ENCODE measurements at regions not wholly inside any gene's neighbourhood (a gene's known extent, or its start where the extent isn't known, plus 50 kb on each side); places are given as distances from the start of the nearest gene placed in this dataset.

DNA sequence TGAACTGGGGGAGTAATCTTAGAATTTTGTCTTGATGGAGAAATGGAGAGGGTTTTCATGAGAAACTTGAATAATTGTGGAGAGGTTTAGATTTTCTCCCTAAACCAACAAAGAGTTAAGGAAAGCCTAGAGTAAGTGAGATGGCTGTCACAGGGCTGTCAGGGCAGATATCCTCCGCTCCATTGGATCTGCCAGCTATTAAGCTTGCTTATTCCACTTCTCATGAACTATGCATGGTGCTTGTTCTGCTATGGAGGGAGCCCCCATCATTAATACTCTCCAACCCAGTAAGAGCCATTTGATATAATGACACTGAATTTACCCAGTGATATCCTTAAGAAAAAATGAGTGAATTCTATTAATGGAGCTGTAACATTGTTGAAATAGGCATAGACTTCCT is 342.8 kb upstream of the MTNR1B start:
- no peak for DNase-seq

DNA sequence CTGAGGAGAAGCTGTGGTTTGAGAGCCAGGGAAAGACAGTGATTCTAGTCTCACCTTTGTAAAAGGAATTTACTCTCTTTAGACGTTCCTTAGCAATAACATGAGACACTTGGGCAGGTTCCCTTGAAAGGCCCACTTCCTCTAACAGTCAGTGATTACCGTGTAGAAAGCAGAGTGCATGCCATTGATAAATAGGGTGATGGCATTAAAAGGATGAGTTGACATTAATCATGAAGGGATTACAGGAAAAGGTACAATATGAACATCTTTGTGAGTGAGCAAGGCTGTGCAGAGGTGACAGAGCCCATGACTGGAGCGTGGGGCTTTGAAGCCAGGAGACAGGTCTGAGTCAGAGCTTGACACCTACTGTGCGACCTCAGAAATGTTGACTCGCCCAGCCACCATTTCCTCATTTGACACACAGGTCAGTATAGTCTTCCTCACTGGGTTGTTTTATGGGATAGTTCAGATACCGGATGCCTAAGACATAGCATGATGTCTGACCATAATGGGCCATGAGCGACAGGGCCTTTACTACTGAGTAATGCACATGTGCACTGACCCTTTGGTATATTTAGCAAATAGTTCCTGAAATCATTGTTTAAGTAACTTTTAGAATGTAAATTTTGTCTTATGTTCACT is 341.7 kb upstream of the MTNR1B start:
- no peak for DNase-seq

DNA sequence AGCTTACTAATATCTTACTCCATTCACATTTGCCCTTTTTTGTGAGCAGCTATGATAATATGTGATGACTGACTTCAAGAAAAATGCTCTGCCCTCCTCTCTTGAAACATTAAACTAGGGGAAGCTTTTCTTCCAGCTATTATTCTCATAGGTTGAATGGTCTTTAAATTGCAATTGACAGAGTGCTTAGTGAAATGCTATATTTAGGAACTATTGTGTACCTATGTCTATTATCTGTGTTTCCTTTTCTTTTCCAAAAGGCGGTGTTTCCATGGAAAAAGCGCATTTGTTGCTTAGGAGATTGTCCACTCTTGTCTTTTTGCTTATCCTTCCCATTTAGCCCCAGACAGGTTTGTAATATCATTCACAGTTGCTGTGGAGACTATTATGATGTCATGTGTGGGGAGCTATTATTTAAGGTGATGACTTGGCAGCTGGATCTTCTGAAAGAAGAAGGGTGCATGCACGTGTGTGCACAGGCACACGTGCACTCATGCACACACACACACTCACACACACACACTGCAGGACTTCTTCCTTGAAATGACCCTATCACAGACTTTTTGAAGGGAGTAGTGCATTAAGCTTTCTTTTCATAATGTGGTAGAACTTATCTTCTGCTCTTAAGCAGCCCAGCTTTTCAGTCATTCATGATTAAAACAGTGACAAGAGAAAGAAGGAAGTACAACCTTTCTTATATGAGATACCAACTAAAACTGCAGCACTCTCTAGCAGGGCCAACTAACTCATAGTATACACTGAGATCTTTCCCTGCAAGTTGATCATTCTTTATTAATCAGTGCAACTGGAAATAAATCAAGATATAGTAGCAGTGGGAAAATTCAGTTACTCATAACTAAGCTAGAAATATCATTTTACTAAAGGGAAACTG is 340.8 kb upstream of the MTNR1B start:
- no peak for DNase-seq

DNA sequence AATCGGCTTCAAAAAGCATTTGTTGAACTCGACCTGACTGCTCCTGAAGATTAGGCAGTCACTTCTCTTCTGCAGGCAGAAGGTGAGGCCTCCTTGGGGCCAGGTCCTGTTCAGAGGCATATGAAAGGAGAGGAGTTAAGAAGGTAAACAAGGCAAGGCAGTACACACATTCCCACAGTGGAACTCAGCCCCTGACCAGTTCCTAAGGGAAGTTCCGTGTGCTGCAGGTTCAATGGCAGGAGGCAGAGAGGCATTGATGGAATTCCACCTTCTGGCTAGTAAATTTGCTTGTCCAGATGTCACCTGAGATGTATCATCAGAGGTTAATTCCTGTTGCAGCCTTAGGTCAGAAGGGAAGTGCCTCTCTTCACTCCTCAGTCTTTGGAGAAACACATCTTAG is 337.0 kb upstream of the MTNR1B start:
- DNase-seq, result no peak

- no peak for DNase-seq
Measured at GRCh38 chr11:92633820-92634219, 335.6 kb upstream of the MTNR1B start.

DNA sequence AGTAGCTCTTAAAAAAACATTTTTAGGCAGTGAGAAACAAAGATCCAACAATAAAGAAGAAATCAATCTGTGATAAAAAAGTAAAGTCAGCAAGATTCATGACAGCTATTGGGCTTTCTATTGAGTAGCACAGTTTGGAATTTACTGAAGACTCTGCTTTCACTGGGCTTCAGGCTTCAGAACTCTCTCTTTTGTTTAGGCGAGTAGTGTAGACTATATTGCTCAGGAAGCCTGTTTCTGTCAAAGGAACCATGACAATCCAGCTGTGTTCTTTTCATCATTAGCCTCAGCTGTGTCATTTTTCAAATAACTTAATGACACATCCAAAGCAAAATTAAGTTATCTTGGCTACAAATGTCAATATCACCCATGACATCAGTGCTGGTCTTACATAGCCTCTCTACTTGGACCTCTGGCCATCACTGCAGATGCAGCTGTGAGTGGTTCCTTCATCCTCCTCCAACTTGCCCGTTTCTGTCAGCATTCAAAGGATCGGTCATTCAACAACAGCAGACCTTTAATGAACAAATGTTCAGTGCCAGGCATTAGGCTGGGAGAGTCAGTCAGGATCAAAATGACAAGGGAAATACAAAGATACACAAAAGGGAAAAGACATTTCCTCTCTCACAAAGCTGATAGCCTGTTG is 332.8 kb upstream of the MTNR1B start:
- DNase-seq, result no peak

GRCh38 chr11:92638678-92639077 is 330.8 kb upstream of the MTNR1B start:
- no peak for DNase-seq

DNA sequence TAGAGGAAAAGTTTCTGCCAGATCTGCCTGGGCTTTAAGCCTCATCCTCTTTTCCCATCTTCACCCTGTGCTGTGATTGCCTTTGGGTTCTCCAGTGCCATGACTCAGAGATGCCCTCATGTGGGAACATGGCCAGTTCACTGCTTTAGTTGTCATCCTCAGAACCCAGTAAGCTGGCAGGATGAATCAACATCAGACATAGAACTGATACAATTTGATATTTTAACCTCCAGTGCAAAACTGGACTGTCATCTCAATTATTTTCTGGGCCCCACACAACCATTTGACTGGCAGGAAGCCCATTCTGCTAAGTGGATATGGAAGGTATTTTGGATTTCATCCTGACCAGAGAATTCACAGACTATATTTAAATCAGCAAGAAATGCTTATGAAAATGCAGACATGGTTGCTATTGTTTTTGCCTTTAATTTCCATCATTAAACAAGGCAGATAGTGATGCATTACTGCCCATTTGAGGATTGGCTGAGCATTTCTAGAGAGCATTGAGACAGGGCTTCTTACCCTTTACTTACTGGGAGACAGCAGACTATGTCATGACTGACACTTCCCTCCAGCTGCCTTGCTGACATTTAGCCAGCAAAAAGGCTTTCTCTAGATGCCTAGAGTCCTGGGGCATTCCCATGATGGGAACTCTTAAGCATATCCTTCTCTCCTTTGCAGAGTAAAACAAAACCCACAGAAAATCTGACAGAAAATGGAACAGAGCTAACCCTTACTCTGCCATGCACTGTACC is 327.1 kb upstream of the MTNR1B start:
- DNase-seq, result no peak

- no peak for DNase-seq
Measured at GRCh38 chr11:92643827-92644226, 325.6 kb upstream of the MTNR1B start.

DNA sequence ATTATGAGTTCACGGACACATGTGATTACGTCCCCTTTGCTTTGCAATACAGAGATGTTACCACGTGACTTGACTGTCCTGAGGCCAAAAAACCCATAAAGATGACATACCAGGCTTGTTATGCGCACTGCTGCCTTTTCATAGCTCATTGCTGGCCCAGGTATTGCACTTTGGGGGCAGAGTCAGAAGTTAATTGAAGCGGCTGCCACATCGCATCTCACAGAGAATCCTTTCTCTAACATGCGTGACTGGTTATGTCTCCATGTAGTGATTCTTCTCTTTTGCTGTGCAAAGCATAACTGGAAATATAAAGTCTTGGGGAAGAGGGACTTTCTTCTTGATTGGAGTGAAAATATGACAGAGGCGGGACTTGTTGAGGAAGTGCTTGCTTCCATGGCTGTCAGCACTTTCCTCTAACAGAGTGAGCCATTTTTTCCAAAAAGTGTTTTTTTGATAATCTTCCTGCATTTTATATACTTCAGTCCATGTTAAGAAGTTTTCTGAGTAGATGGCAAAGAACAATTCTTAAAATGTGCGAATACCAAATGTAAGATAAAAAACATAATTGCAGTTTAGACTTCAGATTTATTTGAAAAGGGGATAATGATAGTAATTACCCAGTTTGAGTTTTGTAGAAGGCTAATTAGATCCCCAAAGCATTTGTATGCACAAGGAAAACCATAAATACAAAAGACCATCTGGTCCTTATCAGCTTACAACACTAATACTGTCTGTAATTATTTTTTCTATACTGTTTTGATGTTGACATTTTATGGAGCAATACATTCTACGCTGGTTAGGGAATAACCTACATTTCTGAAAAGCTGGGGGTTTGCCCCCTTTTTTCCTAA is 324.6 kb upstream of the MTNR1B start:
- no peak for DNase-seq

DNA sequence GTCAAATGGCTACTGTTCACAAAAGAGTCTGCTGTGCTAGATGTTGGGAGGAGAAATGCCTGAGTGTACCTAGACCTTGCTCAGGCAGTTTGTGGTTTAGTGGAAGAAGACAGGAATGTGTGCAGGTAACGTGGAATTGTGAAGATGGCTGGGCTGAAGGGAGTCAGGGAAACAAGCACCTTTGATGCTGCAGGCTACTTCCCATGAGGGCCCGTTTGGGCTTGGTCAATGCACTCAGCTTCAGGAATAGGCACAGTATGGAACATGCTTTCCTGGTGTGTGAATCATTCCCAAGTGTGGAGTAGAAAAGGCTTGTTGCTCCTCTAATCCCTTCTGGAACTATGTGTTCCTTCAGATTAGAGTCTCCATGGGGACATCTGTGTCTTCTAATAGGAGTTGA is 318.3 kb upstream of the MTNR1B start:
- no peak for DNase-seq

- DNase-seq, result no peak
Measured at GRCh38 chr11:92653454-92653853, 316.0 kb upstream of the MTNR1B start.

GRCh38 chr11:92656783-92657182 is 312.7 kb upstream of the MTNR1B start:
- no peak for DNase-seq

DNA sequence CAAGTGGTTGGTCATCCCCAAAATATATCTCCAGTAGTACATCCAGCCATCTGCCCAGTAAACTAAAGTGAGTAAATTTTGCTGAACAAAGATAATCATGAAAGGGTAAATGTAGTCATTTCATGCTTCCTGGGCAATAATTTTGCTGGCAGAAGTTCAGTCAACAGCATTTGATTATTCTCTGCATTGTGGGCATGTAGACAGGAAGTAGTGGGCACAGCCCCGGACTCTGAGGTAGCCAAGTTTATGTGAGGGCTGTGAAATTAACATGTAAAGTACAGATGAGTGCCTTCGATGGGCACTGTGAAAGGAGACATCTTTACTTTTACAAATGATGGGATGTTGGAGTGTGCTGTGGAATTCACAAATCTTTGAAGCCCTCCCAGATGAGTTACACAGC is 312.2 kb upstream of the MTNR1B start:
- DNase-seq, result no peak

DNA sequence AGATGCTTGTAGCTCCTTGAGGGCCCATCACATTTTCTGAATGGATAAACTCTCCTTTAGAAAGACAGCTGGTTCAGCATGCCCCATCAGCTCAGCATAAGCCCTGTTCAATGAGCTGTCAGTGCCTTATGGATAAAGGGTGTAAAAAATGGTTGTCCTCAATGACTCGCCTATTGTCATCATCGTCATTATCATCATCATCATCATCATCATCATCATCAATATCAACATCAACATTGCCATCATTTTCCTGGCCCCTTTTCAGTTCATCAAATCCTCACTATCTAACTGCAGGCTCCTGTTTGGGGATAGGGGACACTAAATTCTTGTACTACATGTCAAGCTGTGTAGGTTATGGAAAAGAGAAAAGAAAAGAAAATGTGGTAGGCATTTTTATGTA is 310.7 kb upstream of the MTNR1B start:
- DNase-seq, result no peak

DNA sequence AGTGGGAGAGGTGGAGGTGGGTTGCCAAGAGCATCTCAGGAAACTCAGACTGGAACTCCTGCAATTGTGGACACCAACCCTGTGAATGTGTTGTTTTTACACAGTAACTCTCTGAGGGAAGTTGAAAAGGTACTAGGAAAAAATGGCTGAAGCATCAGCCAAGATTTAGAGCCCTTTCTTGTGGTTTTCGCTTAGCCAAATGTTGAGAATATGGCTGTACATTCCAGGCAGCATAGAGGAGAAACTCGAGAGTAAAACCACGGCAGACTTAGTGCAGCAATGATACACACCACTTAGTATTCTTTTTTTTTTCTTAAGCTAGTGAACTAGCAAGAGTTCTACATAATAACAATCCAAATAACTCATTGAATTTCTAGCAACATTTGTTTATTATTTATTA is 309.7 kb upstream of the MTNR1B start:
- no peak for DNase-seq

- no peak for DNase-seq
Measured at GRCh38 chr11:92662601-92663360, 306.7 kb upstream of the MTNR1B start.

DNA sequence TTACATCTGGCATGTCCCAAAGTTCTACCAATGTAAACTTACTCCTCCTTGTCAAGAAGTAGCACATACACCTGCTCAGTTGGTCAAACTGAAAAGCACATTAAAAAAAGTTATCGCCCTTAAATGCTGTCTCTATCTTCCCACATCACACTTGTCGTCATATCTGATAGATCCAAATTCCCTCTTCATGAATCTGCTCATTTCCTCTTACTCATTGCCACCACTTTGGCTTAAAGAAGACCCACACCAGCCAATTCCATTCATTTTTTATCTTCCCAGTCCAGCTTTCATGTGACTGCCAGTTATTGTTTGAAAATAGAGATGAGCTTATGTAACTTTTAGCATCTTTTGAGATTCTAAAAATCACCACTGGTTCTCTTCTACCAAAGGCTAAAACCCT is 305.9 kb upstream of the MTNR1B start:
- DNase-seq, result no peak

DNA sequence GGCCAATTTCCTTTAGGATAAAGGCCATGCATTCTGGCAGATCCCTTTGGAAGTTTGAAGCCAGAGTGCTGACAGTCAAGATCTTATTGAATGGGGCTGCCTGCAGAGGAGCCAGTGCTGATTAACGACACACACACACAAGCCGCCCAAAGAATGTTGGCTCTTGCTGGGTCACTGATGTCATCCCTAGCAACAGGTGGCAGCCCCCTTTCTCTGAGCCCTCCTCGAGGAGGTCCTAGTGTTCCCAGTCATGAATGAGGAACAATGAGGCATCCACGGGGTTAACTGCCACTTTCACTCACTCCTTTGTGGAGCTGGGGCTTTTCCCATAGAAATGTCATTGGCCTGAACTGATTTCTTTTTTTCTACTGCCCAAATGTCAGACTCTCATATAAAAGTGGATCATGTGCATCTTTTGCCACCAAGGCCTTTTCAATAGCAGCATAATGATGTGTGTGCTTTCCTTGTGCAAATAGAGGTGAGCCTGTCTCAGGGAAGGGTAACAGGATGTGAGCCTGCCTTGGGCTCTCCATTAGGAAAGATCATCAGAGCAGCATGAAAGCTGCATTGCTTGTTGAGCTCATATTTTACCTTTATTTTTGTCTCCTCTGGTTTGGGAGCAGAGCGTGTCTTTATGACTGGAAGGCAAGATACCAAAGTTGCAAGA is 301.8 kb upstream of the MTNR1B start:
- DNase-seq, result no peak

DNA sequence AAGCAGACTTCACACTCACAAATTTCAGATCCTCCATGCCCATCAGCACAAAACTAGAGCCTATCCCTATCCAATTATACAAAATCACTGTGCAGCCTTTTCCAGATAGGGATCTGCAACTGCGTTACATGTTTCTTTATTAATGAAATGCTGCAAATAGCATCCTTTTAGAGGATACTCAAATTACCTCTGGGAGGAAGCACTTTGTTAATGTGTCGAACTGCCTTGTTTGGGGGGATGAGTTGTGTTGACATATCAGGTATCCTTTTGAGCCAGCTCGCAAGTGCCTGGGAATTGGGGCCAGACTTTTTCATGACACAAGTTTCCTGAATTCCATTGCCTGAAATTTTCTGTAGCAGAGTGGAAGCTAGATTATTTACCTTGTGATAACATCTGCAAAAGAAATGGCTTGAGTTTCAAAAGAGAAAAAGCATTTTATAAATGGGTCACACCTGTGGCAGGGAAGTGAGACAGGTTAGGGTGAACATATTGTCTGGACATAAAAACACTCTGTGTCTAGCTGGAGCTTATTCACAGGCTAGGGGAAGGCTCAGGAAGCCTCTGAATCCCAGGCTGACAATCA is 299.1 kb upstream of the MTNR1B start:
- DNase-seq, result no peak

GRCh38 chr11:92671081-92671480 is 298.4 kb upstream of the MTNR1B start:
- no peak for DNase-seq

Data from GDM1 (cell line).